NCI-H2081 (cell line): ENCODE measurements at regions not wholly inside any gene's neighbourhood (a gene's known extent, or its start where the extent isn't known, plus 50 kb on each side); places are given as distances from the start of the nearest gene placed in this dataset.

Source experiments
- DNase-seq, 2 experiments: peaks; one replicate each; lab custom pipeline; 2025; lab: John Stamatoyannopoulos, UW

- no peak for DNase-seq
Measured at GRCh38 chr2:18723219-18723618, 133.8 kb upstream of the NT5C1B start.

- DNase-seq, result no peak
Measured at GRCh38 chr2:18722101-18722500, 132.7 kb upstream of the NT5C1B start.

- no peak for DNase-seq
Measured at GRCh38 chr2:18721038-18721922, 131.9 kb upstream of the NT5C1B start.

GRCh38 chr2:18719978-18720775 lies 130.8 kb upstream of the NT5C1B start:
- no peak for DNase-seq

GRCh38 chr2:18708203-18708715 lies 118.9 kb upstream of the NT5C1B start:
- DNase-seq, result no peak

- DNase-seq, result no peak
Measured at GRCh38 chr2:18706001-18706400, 116.6 kb upstream of the NT5C1B start.

GRCh38 chr2:18704276-18704675 lies 114.9 kb upstream of the NT5C1B start:
- no peak for DNase-seq

- no peak for DNase-seq
Measured at GRCh38 chr2:18703555-18703954, 114.2 kb upstream of the NT5C1B start.

- no peak for DNase-seq
Measured at GRCh38 chr2:18701981-18702380, 112.6 kb upstream of the NT5C1B start.

GRCh38 chr2:18701546-18701945 lies 112.2 kb upstream of the NT5C1B start:
- DNase-seq, result no peak

GRCh38 chr2:18690342-18690741 lies 101.0 kb upstream of the NT5C1B start:
- DNase-seq, result no peak

- no peak for DNase-seq
Measured at GRCh38 chr2:18684206-18685038, 95.1 kb upstream of the NT5C1B start.

GRCh38 chr2:18682681-18683080 lies 93.3 kb upstream of the NT5C1B start:
- no peak for DNase-seq

- DNase-seq, result no peak
Measured at GRCh38 chr2:18677280-18677679, 87.9 kb upstream of the NT5C1B start.

- DNase-seq, result no peak
Measured at GRCh38 chr2:18674309-18674708, 84.9 kb upstream of the NT5C1B start.

- DNase-seq, result no peak
Measured at GRCh38 chr2:18671363-18671762, 82.0 kb upstream of the NT5C1B start.

- no peak for DNase-seq
Measured at GRCh38 chr2:18668221-18668620, 78.9 kb upstream of the NT5C1B start.

- no peak for DNase-seq
Measured at GRCh38 chr2:18664421-18664820, 75.1 kb upstream of the NT5C1B start.

GRCh38 chr2:18663861-18664260 lies 74.5 kb upstream of the NT5C1B start:
- no peak for DNase-seq

- DNase-seq, result no peak
Measured at GRCh38 chr2:18662689-18663088, 73.3 kb upstream of the NT5C1B start.

GRCh38 chr2:18659915-18660314 lies 70.5 kb upstream of the NT5C1B start:
- DNase-seq, result no peak

- DNase-seq, result no peak
Measured at GRCh38 chr2:18656048-18656447, 66.7 kb upstream of the NT5C1B start.
